ENCODE measurements at regions not wholly inside any gene's neighbourhood (a gene's known extent, or its start where the extent isn't known, plus 50 kb on each side); places are given as distances from the start of the nearest gene placed in this dataset.

GRCh38 chr5:169426784-169427183 is 125.8 kb upstream of the SLIT3 start:
- H3K4me3 ChIP-seq (ENCODE audit: low read depth, low read length), result no peak overlapping the region
- no peaks in the 10 kb centered on the region for H3K36me3 ChIP-seq (ENCODE audit: control insufficient read depth in 2 of 2, insufficient read depth in 1 of 2, low read length in 2 of 2)
- TF ChIP-seq EGR2 (tag by site-specific recombination; IDR thresholded peaks at IDR 0.05; ENCODE audit: low read depth) (peak; percentile 51; the same call in 1 of the 2 replicates), ZNF610 (tag by site-specific recombination; IDR thresholded peaks at IDR 0.05; ENCODE audit: borderline replicate concordance) (no peak), ZFHX2 (tag by site-specific recombination; conservative IDR thresholded peaks at IDR 0.05) (peak; percentile 37), AEBP2 (tag by site-specific recombination; IDR thresholded peaks at IDR 0.05; ENCODE audit: borderline replicate concordance) (no peak)
- no peaks in the 10 kb centered on the region for H3K9me3 ChIP-seq (ENCODE audit: control insufficient read depth, insufficient read depth, low read depth, low read length)
- no peaks in the 10 kb centered on the region for H3K4me1 ChIP-seq (ENCODE audit: control insufficient read depth, insufficient read depth, low read length)
- no peak overlapping the region for H3K27ac ChIP-seq (ENCODE audit: extremely low read depth, low read depth, low read length)
- ChIA-PET POLR2A (interaction anchor here (0.8 kb wide), 1 partner anchor 10 kb away, joined by 3 read pairs; no protein-coding TSS in a partner anchor), CTCF (interaction anchor here (0.6 kb wide), 1 partner anchor 151 kb away, joined by 5 read pairs; no protein-coding TSS in a partner anchor)

- Histone ChIP-seq H3K4me3 (ENCODE audit: low read depth, low read length) (no peak overlapping the region), H3K9me3 (ENCODE audit: control insufficient read depth, insufficient read depth, low read depth, low read length) (no peaks in the 10 kb centered on the region), H3K36me3 (ENCODE audit: control insufficient read depth in 2 of 2, insufficient read depth in 1 of 2, low read length in 2 of 2) (no peaks in the 10 kb centered on the region), H3K27ac (ENCODE audit: extremely low read depth, low read depth, low read length) (no peak overlapping the region), H3K4me1 (ENCODE audit: control insufficient read depth, insufficient read depth, low read length) (no peaks in the 10 kb centered on the region)
- POLR2A ChIA-PET, result interaction anchor here (0.5 kb wide), 1 partner anchor 9 kb away, joined by 3 read pairs; no protein-coding TSS in a partner anchor
- TF ChIP-seq ZIC2 (tag by site-specific recombination; IDR thresholded peaks at IDR 0.05) (no peak), ZNF639 (tag by site-specific recombination; IDR thresholded peaks at IDR 0.05) (no peak), ZNF629 (tag by site-specific recombination; IDR thresholded peaks at IDR 0.05) (no peak), ZSCAN18 (tag by site-specific recombination; IDR thresholded peaks at IDR 0.05) (no peak), ZNF146 (tag by site-specific recombination; IDR thresholded peaks at IDR 0.05) (no peak), ZNF664 (tag by site-specific recombination; IDR thresholded peaks at IDR 0.05) (no peak)
- CTCF ChIA-PET, result no interaction called here
These were observed 123.9 kb upstream of the SLIT3 start for GRCh38 chr5:169424670-169425378.

GRCh38 chr5:169424279-169424655 is 123.3 kb upstream of the SLIT3 start:
- no peak overlapping the region for H3K4me3 ChIP-seq (ENCODE audit: low read depth, low read length)
- no peaks in the 10 kb centered on the region for H3K36me3 ChIP-seq (ENCODE audit: control insufficient read depth in 2 of 2, insufficient read depth in 1 of 2, low read length in 2 of 2)
- no peaks in the 10 kb centered on the region for H3K4me1 ChIP-seq (ENCODE audit: control insufficient read depth, insufficient read depth, low read length)
- H3K9me3 ChIP-seq (ENCODE audit: control insufficient read depth, insufficient read depth, low read depth, low read length), result no peaks in the 10 kb centered on the region
- ChIA-PET POLR2A (no interaction called here), CTCF (interaction anchor here (0.7 kb wide), 1 partner anchor 10 kb away, joined by 3 read pairs; no protein-coding TSS in a partner anchor)
- no peak overlapping the region for H3K27ac ChIP-seq (ENCODE audit: extremely low read depth, low read depth, low read length)
- TF ChIP-seq ZNF335 (tag by site-specific recombination; conservative IDR thresholded peaks at IDR 0.05), result no peak
- no peak for TF ChIP-seq ZNF488 (tag by site-specific recombination; IDR thresholded peaks at IDR 0.05)
- TF ChIP-seq SETDB1 (IDR thresholded peaks at IDR 0.05; ENCODE audit: insufficient read length, low read length), result no peak
- TF ChIP-seq ZFP69B (tag by site-specific recombination; IDR thresholded peaks at IDR 0.05), result no peak
- TF ChIP-seq BCL11A (tag by site-specific recombination; IDR thresholded peaks at IDR 0.05; ENCODE audit: low read depth), result no peak
- TF ChIP-seq ZNF266 (tag by site-specific recombination; IDR thresholded peaks at IDR 0.05; ENCODE audit: low read depth), result no peak
- no peak for TF ChIP-seq GLIS2 (tag by site-specific recombination; IDR thresholded peaks at IDR 0.05)
- TF ChIP-seq MYNN (tag by site-specific recombination; IDR thresholded peaks at IDR 0.05; ENCODE audit: borderline replicate concordance), result no peak
- no peak for TF ChIP-seq ZNF792 (tag by site-specific recombination; IDR thresholded peaks at IDR 0.05)
- TF ChIP-seq ZNF701 (tag by site-specific recombination; IDR thresholded peaks at IDR 0.05), result no peak
- TF ChIP-seq ZNF248 (tag by site-specific recombination; IDR thresholded peaks at IDR 0.05), result no peak
- no peak for TF ChIP-seq ZBTB6 (tag by site-specific recombination; IDR thresholded peaks at IDR 0.05)
- TF ChIP-seq ZNF148 (tag by site-specific recombination; IDR thresholded peaks at IDR 0.05; ENCODE audit: borderline replicate concordance), result no peak

Data from HEK293 (cell line).